Gastroesophageal sphincter (tissue), 4 donors: ENCODE measurements at regions not wholly inside any gene's neighbourhood (a gene's known extent, or its start where the extent isn't known, plus 50 kb on each side); places are given as distances from the start of the nearest gene placed in this dataset.

Experiments
- ATAC-seq: fragments of 150-250 bp; one replicate; pipeline ENCODE4 v1.9.1; 2016; ENCODE audit warnings: mild to moderate bottlenecking, moderate library complexity
- H3K27ac ChIP-seq, 4 donors: fragments of 200-600 bp; sonication (generic) in 3 of 4; 1 replicate in 3 of 4; 2 replicates in 1 of 4; pipeline ENCODE4 v1.5.1; 2016 to 2019
- H3K27me3 ChIP-seq: fragments of 200-600 bp; sonication (generic); one replicate; pipeline ENCODE4 v1.5.1; 2019
- H3K36me3 ChIP-seq, 2 donors: fragments of 200-600 bp; sonication (generic); one replicate each; pipeline ENCODE4 v1.5.1; 2019; ENCODE audit warnings: control low read depth in 1 of 2
- H3K4me1 ChIP-seq, 3 donors: fragments of 200-600 bp; sonication (generic); 1 replicate in 2 of 3; 2 replicates in 1 of 3; pipeline ENCODE4 v1.5.1; 2016 to 2019; ENCODE audit warnings: control low read depth in 2 of 3
- H3K4me3 ChIP-seq, 2 donors: fragments of 200-600 bp; sonication (generic); one replicate each; pipeline ENCODE4 v1.5.1; 2019; ENCODE audit warnings: mild to moderate bottlenecking in 1 of 2, moderate library complexity in 1 of 2
- H3K9me3 ChIP-seq, 3 donors: fragments of 200-600 bp; sonication (generic); one replicate each; pipeline ENCODE4 v1.5.1; 2017 to 2019; ENCODE audit warnings: control low read depth in 2 of 3
- EP300 ChIP-seq: sonication (generic); formaldehyde crosslinking; IDR thresholded peaks from one replicate; pipeline ENCODE4 v1.6.1; 2017; ENCODE audit warnings: antibody characterized with exemption, mild to moderate bottlenecking
- POLR2A ChIP-seq, 2 donors: fragments of 450-650 bp; IDR thresholded peaks; one replicate each; pipeline ENCODE4 v1.6.1; 2017; ENCODE audit warnings: antibody characterized with exemption in 2 of 2, mild to moderate bottlenecking in 2 of 2, moderate library complexity in 1 of 2
- POLR2AphosphoS5 ChIP-seq: sonication (generic); formaldehyde crosslinking; IDR thresholded peaks from one replicate; pipeline ENCODE4 v1.6.1; 2017; ENCODE audit warnings: antibody characterized with exemption
- WGBS, 2 donors: methylation state at CpG; one replicate each; pipeline ENCODE4 v1.1.5; 2018; ENCODE audit warnings: low coverage in 1 of 2; 5-methylcytosine and 5-hydroxymethylcytosine counted together
- TF ChIP-seq, protein P1 (sequence below), 4 experiments: fragments of 200-600 bp in 2 of 4; fragments of 450-650 bp in 2 of 4; sonication (generic) in 1 of 4; IDR thresholded peaks; one replicate each; pipeline ENCODE4 v1.5.1; 2017 to 2019; ENCODE audit warnings: antibody characterized with exemption in 4 of 4, mild to moderate bottlenecking in 2 of 4, moderate library complexity in 2 of 4

DNA sequence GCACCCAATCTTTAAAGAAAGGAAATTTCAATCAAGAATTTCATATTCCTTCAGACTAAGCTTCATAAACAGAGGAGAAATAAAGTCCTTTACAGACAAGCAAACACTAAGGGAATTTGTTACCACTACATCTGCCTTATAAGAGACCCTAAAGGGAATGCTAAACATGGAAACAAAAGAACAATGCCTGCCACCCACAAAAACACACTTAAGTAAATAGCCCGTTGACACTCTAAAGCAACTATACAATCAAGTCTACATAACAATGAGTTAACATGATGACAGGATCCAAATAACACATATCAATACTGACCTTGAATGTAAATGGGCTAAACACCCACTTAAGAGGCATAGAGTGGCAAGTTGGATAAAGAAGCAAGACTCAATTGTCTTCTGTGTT is 1056.9 kb upstream of the ATXN8OS start:
- Histone ChIP-seq H3K9me3 (peaks cover 0 to 6% (median 0%) of the 10 kb centered on the region in 3 donors), H3K27me3 (no peaks in the 10 kb centered on the region), H3K36me3 (no peaks in the 10 kb centered on the region), H3K27ac (no peak overlapping the region), H3K4me3 (no peak overlapping the region), H3K4me1 (no peaks in the 10 kb centered on the region)
- ATAC-seq: no peak
- TF ChIP-seq POLR2A (IDR thresholded peaks at IDR 0.05) (no peak), EP300 (no peak), POLR2AphosphoS5 (no peak)
- TF ChIP-seq, protein P1, sequence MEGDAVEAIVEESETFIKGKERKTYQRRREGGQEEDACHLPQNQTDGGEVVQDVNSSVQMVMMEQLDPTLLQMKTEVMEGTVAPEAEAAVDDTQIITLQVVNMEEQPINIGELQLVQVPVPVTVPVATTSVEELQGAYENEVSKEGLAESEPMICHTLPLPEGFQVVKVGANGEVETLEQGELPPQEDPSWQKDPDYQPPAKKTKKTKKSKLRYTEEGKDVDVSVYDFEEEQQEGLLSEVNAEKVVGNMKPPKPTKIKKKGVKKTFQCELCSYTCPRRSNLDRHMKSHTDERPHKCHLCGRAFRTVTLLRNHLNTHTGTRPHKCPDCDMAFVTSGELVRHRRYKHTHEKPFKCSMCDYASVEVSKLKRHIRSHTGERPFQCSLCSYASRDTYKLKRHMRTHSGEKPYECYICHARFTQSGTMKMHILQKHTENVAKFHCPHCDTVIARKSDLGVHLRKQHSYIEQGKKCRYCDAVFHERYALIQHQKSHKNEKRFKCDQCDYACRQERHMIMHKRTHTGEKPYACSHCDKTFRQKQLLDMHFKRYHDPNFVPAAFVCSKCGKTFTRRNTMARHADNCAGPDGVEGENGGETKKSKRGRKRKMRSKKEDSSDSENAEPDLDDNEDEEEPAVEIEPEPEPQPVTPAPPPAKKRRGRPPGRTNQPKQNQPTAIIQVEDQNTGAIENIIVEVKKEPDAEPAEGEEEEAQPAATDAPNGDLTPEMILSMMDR (IDR thresholded peaks at IDR 0.05): no peak
- 62 to 64% methylated on average over 1 of the region's 1 CpG for WGBS, 2 donors

GRCh38 chr13:69044629-69045028 is 1063.0 kb upstream of the ATXN8OS start:
- Histone ChIP-seq H3K4me1 (no peaks in the 10 kb centered on the region), H3K27ac (no peak overlapping the region), H3K36me3 (no peaks in the 10 kb centered on the region), H3K4me3 (no peak overlapping the region), H3K9me3 (no peaks in the 10 kb centered on the region), H3K27me3 (no peaks in the 10 kb centered on the region)
- 92 to 100% methylated on average over 3 to 9 of the region's 9 CpGs for WGBS, 2 donors
- no peak for ATAC-seq
- TF ChIP-seq, protein P1 (IDR thresholded peaks at IDR 0.05): no peak
- TF ChIP-seq EP300 (no peak), POLR2A (IDR thresholded peaks at IDR 0.05) (no peak), POLR2AphosphoS5 (no peak)

DNA sequence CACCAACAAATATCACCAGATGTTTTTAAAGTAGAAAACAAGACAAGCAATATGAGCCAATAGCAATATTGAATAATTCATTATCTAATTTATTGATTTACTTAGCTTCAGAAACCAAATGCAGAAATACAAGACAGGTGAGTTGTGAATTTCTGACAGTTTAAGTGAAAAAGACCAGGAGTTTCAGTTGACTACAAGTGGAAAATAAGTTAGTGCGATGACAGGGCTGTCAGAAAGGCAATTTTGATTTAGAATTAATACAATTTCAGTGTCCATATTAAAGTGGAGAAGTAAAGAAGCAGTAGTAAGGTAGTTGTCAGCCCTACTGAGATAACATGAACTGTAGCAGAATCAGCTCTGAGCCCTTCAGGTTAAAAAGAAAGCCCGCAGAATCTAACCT is 1066.7 kb upstream of the ATXN8OS start:
- no peaks in the 10 kb centered on the region for H3K36me3 ChIP-seq
- no peak for ATAC-seq
- 65 to 74% methylated on average over 2 of the region's 2 CpGs for WGBS, 2 donors
- no peaks in the 10 kb centered on the region for H3K27me3 ChIP-seq
- H3K9me3 ChIP-seq: no peaks in the 10 kb centered on the region
- H3K4me3 ChIP-seq: no peak overlapping the region
- TF ChIP-seq POLR2AphosphoS5: no peak
- TF ChIP-seq EP300: no peak
- no peak for TF ChIP-seq POLR2A (IDR thresholded peaks at IDR 0.05)
- TF ChIP-seq, protein P1 (IDR thresholded peaks at IDR 0.05): no peak
- no peaks in the 10 kb centered on the region for H3K4me1 ChIP-seq
- no peak overlapping the region for H3K27ac ChIP-seq

GRCh38 chr13:69035771-69036170 is 1071.9 kb upstream of the ATXN8OS start:
- H3K9me3 ChIP-seq: no peaks in the 10 kb centered on the region
- H3K36me3 ChIP-seq: no peaks in the 10 kb centered on the region
- WGBS, 2 donors: 84 to 85% methylated on average over 1 to 3 of the region's 3 CpGs
- H3K4me3 ChIP-seq: no peak overlapping the region
- H3K27me3 ChIP-seq: no peaks in the 10 kb centered on the region
- H3K4me1 ChIP-seq: no peaks in the 10 kb centered on the region
- TF ChIP-seq POLR2AphosphoS5: no peak
- TF ChIP-seq EP300: no peak
- TF ChIP-seq, protein P1 (IDR thresholded peaks at IDR 0.05): no peak
- TF ChIP-seq POLR2A (IDR thresholded peaks at IDR 0.05): no peak
- H3K27ac ChIP-seq: no peak overlapping the region
- no peak for ATAC-seq

GRCh38 chr13:69028936-69029335 is 1078.7 kb upstream of the ATXN8OS start:
- Histone ChIP-seq H3K27ac (no peak overlapping the region), H3K4me3 (no peak overlapping the region), H3K4me1 (no peaks in the 10 kb centered on the region), H3K36me3 (no peaks in the 10 kb centered on the region), H3K9me3 (no peaks in the 10 kb centered on the region), H3K27me3 (no peaks in the 10 kb centered on the region)
- no peak for ATAC-seq
- TF ChIP-seq, protein P1 (IDR thresholded peaks at IDR 0.05): no peak
- no peak for TF ChIP-seq POLR2AphosphoS5
